NT2/D1 (cell line): ENCODE measurements at regions not wholly inside any gene's neighbourhood (a gene's known extent, or its start where the extent isn't known, plus 50 kb on each side); places are given as distances from the start of the nearest gene placed in this dataset.

Experiments used
- YY1 ChIP-seq: IDR thresholded peaks from 2 replicates; pipeline ENCODE4 v1.6.1; 2011; ENCODE audit not compliant: insufficient read length, insufficient read depth
- ZNF274 ChIP-seq: IDR thresholded peaks from 2 replicates; pipeline ENCODE4 v1.6.1; 2011; ENCODE audit warnings: mild to moderate bottlenecking, low read depth, low read length

DNA sequence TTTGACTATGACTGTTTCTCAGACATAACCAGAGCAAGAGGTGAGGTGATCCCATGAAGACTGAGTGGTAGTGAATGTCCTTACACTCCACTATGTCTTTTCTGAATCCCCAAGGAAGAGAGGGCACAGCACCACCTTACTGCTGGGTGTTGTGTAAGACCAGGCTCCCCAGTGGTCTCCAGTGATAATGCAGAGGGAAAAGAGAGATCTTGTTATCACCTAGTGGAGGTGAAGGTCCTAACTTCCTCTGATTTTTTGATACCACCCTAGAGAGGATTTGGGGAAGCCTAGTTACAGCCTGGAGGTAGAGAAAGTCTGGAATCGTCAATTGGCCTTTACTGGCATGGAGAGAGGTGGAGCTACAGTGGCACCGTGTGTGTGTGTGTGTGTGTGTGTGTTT lies 288.0 kb upstream of the BCHE start:
- TF ChIP-seq ZNF274 (no peak), YY1 (no peak)
